ENCODE measurements at regions not wholly inside any gene's neighbourhood (a gene's known extent, or its start where the extent isn't known, plus 50 kb on each side); places are given as distances from the start of the nearest gene placed in this dataset.

DNA sequence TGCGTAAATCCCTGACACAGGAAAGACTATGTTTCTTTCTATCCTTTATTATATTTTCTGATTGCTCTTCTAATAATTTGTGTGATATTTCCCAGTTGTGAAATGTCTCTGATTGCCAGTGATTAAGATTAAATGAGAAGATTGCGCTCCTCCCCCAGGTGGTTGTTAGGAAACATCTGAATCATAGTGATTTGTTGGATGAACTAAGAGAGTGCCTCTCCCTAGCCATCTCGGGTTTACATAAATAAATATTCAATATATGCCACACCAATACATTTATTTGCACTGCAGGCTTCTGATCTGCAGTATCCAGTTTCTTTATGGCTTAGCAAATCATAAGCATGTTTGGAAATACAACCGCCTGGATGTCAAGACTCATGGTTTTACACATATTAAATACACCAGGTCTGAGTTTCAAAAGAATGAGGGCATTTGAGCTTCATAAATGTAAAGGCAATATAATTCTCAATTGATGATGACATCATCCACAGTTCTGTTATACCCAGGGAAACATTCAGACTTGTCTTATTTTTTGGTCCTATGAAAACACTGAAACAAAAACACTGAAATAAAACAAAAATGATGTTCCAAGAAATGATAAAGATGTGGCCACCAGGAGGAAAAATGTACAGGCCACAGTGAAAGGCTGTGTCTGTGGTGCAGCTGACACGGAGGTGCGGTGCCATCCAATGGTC is 826.7 kb upstream of the ACVR2A start:
- TF ChIP-seq POLR2A (IDR thresholded peaks at IDR 0.05): no peak
- TF ChIP-seq, protein P1, sequence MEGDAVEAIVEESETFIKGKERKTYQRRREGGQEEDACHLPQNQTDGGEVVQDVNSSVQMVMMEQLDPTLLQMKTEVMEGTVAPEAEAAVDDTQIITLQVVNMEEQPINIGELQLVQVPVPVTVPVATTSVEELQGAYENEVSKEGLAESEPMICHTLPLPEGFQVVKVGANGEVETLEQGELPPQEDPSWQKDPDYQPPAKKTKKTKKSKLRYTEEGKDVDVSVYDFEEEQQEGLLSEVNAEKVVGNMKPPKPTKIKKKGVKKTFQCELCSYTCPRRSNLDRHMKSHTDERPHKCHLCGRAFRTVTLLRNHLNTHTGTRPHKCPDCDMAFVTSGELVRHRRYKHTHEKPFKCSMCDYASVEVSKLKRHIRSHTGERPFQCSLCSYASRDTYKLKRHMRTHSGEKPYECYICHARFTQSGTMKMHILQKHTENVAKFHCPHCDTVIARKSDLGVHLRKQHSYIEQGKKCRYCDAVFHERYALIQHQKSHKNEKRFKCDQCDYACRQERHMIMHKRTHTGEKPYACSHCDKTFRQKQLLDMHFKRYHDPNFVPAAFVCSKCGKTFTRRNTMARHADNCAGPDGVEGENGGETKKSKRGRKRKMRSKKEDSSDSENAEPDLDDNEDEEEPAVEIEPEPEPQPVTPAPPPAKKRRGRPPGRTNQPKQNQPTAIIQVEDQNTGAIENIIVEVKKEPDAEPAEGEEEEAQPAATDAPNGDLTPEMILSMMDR (IDR thresholded peaks at IDR 0.05): no peak
- no peak for TF ChIP-seq EP300 (IDR thresholded peaks at IDR 0.05)
